ENCODE measurements at regions not wholly inside any gene's neighbourhood (a gene's known extent, or its start where the extent isn't known, plus 50 kb on each side); places are given as distances from the start of the nearest gene placed in this dataset.

DNA sequence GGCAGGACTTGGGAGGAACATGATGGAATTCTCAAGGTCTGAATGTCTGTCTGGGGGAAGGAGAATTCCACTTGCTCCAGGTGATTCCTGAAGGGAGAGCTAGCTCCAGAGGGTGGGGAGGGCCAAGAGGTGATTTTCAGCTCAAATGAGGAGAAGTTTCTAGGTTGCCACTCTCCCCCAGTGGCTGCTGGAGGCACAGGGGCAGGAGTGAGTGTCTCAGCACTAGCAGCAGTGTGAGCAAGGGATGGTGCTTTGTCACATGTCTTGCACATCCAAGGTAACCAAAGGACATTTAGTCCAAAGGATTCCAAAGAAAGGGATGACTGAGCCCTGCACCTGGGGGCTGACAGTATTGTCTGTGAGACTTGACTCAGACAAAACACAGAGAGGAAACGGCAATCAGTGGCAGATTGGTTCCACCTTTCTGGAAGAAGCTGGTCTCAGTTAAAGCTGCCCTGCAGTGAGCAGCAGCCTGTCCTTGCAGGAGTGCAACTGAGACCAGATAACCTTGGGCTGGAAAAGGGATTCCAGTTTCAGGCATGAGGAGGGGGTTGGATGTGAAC lies 51.2 kb upstream of the PCBD1 start:
- no peaks in the 10 kb centered on the region for H3K36me3 ChIP-seq
- DNase-seq: no peak
- H3K9me3 ChIP-seq: no peaks in the 10 kb centered on the region
- H3K27me3 ChIP-seq: no peaks in the 10 kb centered on the region
- H3K4me3 ChIP-seq: no peak overlapping the region

- Histone ChIP-seq H3K36me3 (no peaks in the 10 kb centered on the region), H3K9me3 (no peaks in the 10 kb centered on the region), H3K4me3 (no peak overlapping the region), H3K27me3 (no peaks in the 10 kb centered on the region)
- DNase-seq: peak; percentile 10
Measured at GRCh38 chr10:70940834-70941568, 52.6 kb upstream of the PCBD1 start.

DNA sequence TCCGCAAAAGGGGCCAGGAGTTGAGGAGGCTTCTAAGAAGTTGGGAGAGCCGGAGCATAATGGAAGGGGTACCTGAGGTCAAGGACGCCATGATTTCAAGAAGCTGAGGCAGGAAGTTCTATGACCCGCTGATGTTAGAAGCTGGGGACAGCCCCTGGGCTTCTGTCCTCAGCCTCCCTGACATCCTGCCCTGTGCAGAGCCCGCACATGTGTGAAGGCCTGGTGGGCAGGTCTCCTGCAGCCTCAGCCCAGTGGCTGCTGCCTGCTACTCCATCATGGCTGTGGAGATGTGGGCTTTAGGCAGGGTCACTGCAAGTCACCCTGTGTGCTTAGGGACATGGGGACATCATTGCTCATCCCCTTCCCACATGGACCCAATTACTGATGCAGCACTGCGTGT lies 53.8 kb upstream of the PCBD1 start:
- Histone ChIP-seq H3K27me3 (no peaks in the 10 kb centered on the region), H3K36me3 (no peaks in the 10 kb centered on the region), H3K9me3 (no peaks in the 10 kb centered on the region), H3K4me3 (no peak overlapping the region)
- DNase-seq: no peak

DNA sequence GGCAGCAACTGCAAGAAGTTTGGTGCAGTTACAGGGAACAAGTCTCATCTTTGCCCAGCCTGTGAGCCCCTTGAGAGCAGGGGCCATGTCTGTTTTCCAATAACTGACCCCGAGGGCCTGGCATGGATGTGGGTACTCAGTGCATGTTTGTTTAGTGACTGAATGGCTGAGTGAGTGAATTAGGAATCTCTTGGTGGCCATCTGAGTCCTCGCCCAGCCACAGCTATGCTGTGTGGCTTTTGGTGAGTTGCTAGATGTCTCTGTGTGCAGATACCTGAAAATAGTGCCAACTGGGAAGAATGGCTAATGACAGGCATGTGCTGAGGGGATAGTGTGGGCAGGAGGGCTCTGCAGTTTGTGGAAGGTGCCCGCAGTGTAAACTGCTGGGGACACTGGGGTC lies 54.4 kb upstream of the PCBD1 start:
- Histone ChIP-seq H3K36me3 (no peaks in the 10 kb centered on the region), H3K4me3 (no peak overlapping the region), H3K9me3 (no peaks in the 10 kb centered on the region), H3K27me3 (no peaks in the 10 kb centered on the region)
- no peak for DNase-seq

GRCh38 chr10:70943249-70943648 lies 54.9 kb upstream of the PCBD1 start:
- no peak for DNase-seq
- no peak overlapping the region for H3K4me3 ChIP-seq
- no peaks in the 10 kb centered on the region for H3K36me3 ChIP-seq
- no peaks in the 10 kb centered on the region for H3K27me3 ChIP-seq
- no peaks in the 10 kb centered on the region for H3K9me3 ChIP-seq

DNA sequence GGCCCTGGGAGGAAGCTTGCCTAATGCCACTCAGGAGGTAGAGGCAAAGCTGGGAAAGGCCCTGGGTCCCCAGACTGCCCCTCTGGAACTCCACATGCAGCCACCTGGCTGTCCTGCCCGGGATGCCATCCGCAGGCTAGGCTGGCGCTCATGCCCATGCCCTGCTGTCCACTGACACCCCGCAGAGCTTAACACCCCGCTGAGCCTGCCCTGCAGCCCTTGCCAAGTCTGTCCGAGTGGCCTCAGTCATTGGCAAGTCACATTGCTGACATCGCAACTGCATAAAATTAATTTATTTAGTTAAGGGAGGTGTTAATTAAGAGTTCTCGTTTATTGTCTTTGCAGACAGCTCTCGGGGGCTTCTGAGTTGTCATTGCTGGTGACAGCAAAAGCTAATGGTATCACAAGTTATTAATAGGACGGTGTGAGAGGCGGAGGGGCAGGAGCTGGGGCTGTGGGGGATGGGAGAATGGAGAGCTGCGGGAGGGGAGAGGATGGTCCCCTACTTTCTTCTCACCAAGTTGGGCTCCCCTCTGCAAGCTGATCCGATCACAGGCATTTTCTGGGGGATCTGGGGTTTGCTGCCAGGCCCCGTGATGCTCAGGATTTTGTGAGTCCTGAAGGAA lies 55.6 kb upstream of the PCBD1 start:
- H3K4me3 ChIP-seq: no peak overlapping the region
- no peaks in the 10 kb centered on the region for H3K27me3 ChIP-seq
- H3K9me3 ChIP-seq: no peaks in the 10 kb centered on the region
- DNase-seq: no peak
- H3K36me3 ChIP-seq: no peaks in the 10 kb centered on the region

- H3K9me3 ChIP-seq: no peaks in the 10 kb centered on the region
- DNase-seq: no peak
- no peaks in the 10 kb centered on the region for H3K36me3 ChIP-seq
- no peak overlapping the region for H3K4me3 ChIP-seq
- H3K27me3 ChIP-seq: no peaks in the 10 kb centered on the region
Measured at GRCh38 chr10:70950037-70950436, 61.7 kb upstream of the PCBD1 start.

- Histone ChIP-seq H3K27me3 (no peaks in the 10 kb centered on the region), H3K9me3 (no peaks in the 10 kb centered on the region), H3K4me3 (no peak overlapping the region), H3K36me3 (no peaks in the 10 kb centered on the region)
- no peak for DNase-seq
Measured at GRCh38 chr10:70950801-70951200, 62.4 kb upstream of the PCBD1 start.

- no peak for DNase-seq
- Histone ChIP-seq H3K36me3 (no peaks in the 10 kb centered on the region), H3K4me3 (no peak overlapping the region), H3K9me3 (no peaks in the 10 kb centered on the region), H3K27me3 (no peaks in the 10 kb centered on the region)
Measured at GRCh38 chr10:70952401-70952800, 64.0 kb upstream of the PCBD1 start.

- Histone ChIP-seq H3K4me3 (no peak overlapping the region), H3K27me3 (no peaks in the 10 kb centered on the region)
- DNase-seq: no peak
Measured at GRCh38 chr10:70952921-70953320, 64.6 kb upstream of the PCBD1 start.

GRCh38 chr10:70954381-70955176 lies 66.2 kb upstream of the PCBD1 start:
- Histone ChIP-seq H3K27me3 (no peaks in the 10 kb centered on the region), H3K36me3 (no peaks in the 10 kb centered on the region), H3K4me3 (no peak overlapping the region), H3K9me3 (no peaks in the 10 kb centered on the region)
- DNase-seq: no peak

More at GRCh38 chr10:70952921-70953320, 64.6 kb upstream of the PCBD1 start:
- H3K9me3 ChIP-seq: no peaks in the 10 kb centered on the region
- no peaks in the 10 kb centered on the region for H3K36me3 ChIP-seq

DNA sequence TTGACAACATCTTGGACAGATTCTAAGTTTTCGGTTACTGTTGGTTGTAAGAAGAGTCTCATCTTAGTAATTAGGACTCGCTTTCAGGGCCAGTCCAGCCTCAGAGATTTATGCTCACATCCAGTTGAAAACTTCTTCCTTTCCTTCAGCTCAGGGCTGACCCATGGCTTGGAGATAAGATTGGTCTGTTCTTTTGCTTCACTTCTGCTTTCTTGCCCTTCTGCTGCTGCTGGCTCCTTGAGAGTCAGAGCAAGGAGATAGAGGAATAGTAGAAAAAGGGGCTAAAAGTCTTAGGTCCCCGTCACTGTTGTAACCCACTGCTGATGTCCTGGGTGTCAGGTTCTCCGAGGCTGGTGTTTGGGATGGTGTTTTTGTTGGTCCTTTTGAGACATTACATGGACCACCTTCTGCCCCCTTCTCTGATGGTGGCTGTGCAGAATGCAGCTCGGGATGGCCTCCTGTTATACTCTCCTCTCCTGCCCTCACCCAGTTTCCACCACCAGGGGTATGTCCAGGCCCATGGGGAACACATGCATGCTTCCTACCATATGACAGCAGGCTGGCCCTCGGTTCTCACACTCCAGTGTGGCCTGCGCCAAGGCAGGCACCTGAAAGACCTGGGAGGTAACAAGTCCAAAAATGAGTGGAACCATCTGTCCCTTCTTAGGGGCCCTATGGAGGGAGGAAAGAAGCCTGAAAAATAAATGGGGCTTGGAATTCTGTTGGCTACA lies 67.8 kb upstream of the PCBD1 start:
- Histone ChIP-seq H3K4me3 (no peak overlapping the region), H3K27me3 (no peaks in the 10 kb centered on the region), H3K9me3 (no peaks in the 10 kb centered on the region), H3K36me3 (no peaks in the 10 kb centered on the region)
- no peak for DNase-seq

DNA sequence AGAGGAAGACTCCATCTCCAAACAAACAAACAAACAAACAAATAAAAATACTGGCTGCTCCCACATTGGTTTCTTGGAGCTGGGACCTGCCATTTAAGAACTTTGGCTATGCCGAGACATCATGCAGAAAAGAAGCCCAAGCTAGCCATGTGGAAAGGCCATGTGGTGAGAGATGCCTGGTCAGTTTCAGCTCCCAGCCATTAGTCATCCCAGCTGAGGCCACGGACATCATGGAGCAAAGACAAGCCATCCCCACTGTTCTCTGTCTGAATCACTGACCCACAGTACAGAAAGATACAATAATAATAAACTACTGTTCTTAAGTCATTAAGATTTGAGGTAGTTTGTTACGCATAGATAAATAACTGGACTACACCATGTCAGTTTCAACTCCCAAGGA lies 70.0 kb upstream of the PCBD1 start:
- H3K9me3 ChIP-seq: no peaks in the 10 kb centered on the region
- H3K4me3 ChIP-seq: no peak overlapping the region
- no peak for DNase-seq
- H3K27me3 ChIP-seq: no peaks in the 10 kb centered on the region
- no peaks in the 10 kb centered on the region for H3K36me3 ChIP-seq

DNA sequence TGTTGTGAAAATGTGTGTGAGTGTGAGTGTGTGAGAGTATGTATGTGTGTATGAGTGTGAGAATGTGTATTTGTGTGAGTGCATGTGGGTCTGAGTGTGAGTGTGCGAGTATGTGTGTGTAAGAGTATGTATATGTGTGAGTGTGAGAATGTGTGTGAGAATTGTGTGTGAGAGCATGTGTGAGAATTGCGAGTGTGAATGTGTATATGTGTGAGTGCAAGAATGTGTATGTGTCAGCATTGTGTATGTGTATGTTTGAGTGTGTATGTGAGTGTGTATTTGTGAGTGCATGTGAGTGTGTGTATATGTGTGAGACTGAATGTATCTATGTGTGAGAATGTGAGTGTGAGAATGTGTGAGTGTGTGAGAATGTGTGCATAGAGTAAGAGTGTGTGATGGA lies 72.0 kb upstream of the PCBD1 start:
- no peaks in the 10 kb centered on the region for H3K27me3 ChIP-seq
- no peaks in the 10 kb centered on the region for H3K9me3 ChIP-seq
- H3K36me3 ChIP-seq: no peaks in the 10 kb centered on the region
- no peak overlapping the region for H3K4me3 ChIP-seq
- DNase-seq: no peak

DNA sequence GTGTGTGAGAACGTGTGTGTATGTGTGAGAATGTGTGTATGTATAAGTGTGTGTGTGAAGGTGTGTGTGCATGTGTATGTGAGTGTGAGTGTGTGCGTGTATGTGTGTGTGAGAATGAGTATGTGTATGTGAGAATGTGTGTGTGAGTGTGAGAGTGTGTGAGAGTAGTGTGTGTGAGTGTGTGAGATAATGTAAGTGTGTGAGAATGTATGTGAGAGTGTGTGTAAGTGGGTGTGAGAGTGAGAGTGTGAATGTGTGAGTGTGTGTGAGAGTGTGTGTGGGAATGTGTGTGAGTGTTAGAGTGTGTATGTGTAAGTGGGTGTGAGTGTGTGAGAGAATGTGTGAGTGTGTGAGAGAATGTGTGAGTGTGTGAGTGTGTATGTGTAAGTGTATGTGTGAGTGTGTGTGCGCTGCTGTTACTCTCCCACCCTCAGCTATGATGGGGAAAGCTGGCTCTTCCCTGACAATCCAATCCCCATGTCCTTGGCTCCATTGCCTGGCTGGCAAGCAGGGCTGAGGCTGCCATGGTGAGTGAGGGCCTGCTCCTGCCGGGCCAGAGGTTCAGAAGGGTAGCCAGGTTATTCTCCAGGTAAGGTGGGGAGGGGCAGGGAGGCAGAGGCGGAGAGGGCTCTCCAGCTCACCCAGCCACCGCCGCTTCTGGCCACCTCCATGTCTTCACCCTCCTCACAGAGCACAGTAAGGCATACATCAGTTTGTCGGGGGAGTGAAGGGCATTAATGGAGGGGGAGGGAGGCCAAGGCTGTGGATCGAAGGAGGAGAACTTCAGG lies 72.6 kb upstream of the PCBD1 start:
- no peak overlapping the region for H3K4me3 ChIP-seq
- DNase-seq: no peak
- no peaks in the 10 kb centered on the region for H3K36me3 ChIP-seq
- no peaks in the 10 kb centered on the region for H3K9me3 ChIP-seq
- no peaks in the 10 kb centered on the region for H3K27me3 ChIP-seq

- H3K27me3 ChIP-seq: no peaks in the 10 kb centered on the region
- DNase-seq: no peak
- no peak overlapping the region for H3K4me3 ChIP-seq
- H3K9me3 ChIP-seq: no peaks in the 10 kb centered on the region
- H3K36me3 ChIP-seq: no peaks in the 10 kb centered on the region
Measured at GRCh38 chr10:70962686-70963085, 74.3 kb upstream of the PCBD1 start.
